HG02642 (cell line): ENCODE measurements at regions not wholly inside any gene's neighbourhood (a gene's known extent, or its start where the extent isn't known, plus 50 kb on each side); places are given as distances from the start of the nearest gene placed in this dataset.
A peak's percentile ranks its signal among the peaks of the same experiment; 100 is the strongest.

ENCODE experiments used
- ATAC-seq: cut with Tn5 transposase; IDR thresholded peaks from one replicate; pipeline ENCODE4 v1.9.1; 2021; ENCODE audit warnings: mild to moderate bottlenecking; ENCODE audit not compliant: unreplicated experiment, poor library complexity

DNA sequence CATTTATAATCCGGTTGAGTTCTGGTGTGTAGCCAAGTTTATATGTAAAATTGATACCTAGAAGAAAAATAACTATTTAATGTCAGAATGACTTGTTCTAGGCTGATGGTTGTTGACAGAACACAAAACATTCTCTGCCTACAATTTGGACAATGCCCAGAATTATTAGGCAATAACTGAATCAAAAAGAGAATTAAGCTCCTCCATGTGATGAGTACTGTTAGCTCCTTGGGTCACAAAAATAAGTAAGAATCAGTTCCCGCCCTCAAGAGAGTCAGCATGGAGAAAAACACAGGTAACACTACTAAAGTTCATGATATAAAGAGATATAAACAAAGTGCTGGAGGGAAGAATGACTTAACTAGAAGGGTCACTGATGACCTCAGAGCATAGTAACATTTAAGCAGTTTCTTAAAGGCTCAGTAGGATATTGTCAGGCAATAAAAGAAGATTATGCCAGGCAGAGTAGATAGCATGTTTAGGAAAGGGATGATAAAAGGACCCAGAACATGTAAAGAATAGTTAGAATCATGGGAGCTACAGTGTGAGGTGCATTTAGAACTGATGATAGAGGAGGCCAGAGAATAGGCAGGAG is 200.5 kb upstream of the ACTBL2 start:
- no peak for ATAC-seq

DNA sequence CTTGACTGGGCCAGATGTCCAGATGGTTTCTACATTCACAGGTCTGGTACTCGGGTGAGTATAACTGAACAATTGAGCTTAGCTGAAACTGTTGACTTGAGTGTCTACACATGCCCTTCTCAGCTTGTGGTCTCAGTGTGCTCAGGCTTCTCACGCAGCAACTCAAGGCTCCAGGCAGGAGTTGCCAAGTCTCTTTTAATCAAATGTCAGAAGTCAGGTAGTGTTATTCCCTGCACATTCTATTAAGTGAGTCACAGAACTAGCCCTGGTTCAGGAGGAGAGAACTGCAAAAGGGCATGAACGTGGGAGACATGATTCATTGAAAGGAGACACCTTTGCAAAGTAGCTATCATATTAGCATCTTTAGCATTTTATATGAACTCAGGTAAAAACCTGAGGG is 199.3 kb upstream of the ACTBL2 start:
- no peak for ATAC-seq

DNA sequence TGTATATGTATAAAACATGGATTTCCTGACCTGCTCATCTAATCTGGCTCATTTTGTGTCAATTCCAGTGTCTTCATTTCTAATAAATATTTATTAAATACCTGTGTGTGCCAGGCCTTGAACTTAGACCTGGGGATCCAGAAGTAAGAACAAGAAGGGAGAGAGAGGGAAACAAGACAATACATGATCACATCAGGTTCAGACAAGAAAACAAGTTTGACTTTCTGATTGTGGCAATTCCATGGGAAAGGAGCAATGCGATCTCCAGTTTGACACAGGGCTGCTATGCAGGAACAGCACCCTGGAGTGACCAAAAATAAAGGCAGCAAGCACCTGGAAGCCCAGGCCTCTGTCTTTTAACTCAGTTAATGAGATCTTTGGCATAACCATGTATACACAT is 198.1 kb upstream of the ACTBL2 start:
- ATAC-seq, result no peak

DNA sequence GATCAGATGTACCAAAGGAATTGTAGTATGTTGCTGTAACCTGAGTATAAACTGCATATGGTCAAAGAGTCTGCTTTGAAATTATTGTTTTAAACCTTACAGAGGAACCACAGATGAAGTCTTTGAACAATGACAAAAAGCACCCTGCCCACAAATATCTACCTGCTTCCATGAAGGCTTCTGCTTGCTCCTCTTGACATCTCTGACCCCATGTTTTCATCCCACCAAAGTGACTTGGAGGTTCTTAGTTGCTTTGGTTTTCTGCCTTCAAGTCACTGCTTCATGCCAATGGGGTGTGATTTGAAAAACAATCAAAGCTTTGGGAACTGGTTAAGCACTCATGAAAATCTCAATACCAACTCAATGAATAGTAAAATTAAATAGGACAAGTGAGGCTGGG is 194.6 kb upstream of the ACTBL2 start:
- no peak for ATAC-seq

DNA sequence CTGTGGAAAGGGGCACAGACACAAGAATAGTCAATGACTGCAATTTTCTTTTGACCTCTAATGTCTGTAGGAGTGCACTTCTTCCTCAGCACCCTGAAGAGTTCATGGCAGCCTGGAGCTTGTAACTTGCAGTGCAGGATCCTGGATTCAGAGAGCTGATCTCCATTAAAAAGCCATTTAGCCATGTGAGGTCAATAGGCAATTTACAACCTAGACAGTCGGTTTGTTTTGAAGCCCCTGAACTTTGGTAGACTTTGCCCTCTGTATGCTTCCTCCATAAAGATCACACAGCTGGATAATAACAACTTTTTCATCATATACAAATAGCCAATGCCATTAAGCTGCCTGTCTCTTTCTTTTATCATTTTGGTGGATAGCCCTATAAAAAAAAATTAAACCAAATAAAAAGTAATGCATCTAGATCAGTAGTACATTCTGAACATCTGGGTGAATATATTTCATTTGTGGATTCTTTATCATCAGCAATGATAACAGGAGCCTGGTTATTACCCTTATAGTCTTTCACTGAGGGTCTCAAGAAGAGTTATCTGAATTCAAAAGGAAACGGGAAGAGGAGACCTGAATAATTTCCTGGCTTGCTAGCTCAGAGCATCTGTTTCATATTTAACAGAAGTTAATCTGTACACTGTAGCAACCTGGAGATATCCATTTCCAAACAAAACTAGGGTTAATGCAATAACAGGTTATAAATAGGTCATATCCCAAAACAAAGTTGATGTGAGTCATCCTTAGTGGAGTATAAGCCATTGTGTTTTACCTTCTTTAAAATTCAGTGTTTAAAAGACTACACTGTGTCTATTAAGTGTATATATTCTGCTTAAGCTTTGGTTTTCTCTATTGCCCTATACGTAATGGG is 193.8 kb upstream of the ACTBL2 start:
- no peak for ATAC-seq

DNA sequence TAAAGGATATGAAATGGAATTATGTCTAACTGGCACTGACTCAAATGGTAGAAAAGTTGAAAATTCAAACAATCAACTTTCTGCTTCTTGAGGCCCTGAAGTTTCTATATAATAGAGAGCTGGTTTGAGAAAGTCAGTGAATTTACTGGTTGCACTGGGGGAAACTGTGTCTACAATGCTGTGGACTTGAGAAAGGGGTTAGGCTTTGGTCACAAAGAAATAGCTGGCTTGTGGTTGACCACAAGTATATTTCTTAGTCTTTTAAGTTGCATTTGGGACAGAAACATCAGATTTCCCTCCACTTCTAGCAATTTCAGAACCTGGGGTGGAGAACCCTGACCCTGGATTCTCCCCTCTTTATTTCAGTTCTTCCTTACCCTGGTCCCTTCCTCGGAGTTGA is 192.6 kb upstream of the ACTBL2 start:
- no peak for ATAC-seq

DNA sequence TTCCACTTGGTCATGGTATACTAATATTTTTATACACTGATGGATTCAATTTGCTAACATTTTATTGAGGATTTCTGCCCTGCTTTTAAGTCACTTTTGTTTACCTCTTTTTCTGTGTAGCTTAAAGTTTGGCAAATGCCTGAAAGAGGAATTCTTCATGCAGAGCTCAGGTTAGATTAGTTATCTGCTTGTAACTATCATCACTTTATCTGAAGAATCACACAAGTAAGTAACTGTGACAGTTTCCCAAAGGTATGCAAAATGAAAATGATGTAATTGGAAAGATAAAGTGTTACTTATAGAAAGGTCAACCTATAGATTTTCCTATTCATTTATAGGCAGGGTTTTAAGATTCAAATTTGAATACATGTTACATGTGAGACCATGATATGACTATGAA is 188.8 kb upstream of the ACTBL2 start:
- ATAC-seq, result no peak

DNA sequence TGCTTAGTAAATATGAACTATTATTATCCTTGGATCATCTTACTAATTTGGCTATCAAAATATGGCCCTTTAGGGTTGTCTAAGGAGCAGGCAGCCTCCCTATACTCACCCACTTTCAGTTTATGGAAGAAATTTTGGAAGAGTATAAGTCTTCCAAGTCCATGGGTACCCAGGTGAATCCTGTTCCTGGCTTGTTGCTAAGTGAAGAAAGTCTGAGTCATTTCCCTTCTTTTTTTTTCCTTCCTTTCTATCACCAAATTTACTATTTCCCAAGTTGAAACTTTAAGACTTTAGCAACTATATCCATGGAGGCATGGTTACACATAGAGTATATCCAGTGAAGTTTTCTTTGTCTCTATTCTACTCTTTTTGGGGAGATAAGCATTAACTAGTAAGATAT is 184.0 kb upstream of the ACTBL2 start:
- no peak for ATAC-seq

DNA sequence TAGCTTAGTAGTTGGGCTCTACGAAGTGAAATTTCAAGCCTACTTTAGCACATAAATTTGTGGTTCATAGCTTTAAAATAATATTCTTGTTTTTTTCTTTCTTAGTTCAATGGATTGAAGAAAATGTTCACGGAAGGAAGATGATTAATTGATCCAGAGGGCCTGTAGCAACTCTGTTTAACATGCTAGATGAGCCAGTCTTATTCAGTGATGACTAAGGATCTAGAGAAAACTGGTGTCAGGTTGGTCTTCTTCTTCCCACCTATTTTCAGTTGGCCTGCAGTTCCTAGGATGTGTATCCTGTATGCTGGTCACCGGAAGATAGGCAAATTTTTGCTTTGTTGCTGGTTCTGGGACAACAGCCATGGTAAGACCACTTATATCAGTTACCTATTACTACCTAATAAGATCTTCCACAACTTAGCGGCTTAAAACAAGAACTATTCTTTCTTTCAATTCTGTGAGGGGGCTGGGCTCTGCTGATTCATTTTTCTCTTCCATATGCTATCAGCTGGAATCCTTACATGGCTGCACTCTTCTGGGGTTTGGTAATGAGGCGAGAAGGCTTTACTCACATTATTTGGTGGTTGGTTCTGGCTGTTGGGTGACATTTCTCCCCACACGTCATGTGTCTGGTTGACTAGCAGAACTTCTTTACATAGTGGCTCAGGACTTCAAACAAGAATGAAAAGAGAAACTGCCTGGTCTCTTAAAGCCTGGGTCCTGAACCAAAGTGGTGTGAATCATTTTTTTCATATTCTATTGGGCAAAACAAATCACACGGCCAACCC is 182.7 kb upstream of the ACTBL2 start:
- ATAC-seq, result no peak

DNA sequence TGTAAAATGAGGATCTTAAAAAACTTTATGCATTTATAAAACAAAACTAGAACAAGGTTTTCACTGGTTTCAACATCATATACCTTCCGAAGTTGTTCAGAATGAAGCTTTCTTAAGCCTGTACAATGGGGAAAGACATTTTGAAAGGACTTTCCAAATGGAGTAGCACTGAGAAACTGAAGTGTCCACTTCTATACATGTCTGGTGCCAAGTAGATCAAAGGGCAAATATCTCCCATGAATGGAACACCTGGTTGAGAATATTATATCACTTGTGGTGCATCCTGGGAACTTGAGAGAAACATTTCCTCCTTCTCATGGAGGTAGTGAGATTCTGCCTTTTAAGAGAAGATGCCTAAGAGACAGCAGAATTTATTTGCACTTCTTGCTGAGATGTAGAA is 182.1 kb upstream of the ACTBL2 start:
- no peak for ATAC-seq

DNA sequence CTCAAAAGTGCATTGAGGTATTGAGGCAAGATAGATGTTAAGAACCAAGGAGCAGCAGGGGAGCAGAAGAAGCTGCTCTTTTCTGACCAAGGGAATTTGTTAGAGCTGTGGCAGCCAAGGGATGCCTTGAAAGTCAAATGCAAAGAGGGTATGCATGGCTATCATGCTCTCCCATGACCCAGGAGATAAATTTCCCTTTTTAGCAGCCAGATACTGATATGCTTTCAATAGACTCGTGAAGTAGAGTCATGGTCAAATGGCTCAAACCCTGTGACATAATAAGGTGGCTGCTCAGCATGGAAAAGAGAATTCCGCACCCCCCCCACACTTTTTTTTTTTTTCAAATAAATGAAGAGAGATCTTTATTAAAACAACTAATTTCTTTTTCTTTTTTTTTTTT is 180.9 kb upstream of the ACTBL2 start:
- no peak for ATAC-seq

DNA sequence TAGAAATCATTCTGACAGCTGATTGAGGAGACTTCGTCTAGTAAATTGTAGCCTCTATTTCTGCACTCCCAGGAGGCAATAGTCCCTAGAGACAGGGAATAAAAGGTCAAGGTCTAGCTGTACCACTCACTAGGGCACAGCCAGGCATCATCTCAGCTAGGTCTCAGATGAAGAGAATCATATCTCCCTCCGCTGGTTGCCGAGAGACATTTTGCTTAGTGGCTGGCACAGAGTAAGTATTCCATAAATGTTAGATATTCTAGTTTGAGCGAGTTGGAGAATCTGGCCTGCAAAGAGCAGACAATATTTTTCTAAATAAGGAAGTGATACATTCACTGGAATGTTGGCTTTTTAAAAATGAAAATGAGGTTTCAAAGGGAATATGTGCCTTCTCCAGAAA is 180.4 kb upstream of the ACTBL2 start:
- no peak for ATAC-seq

DNA sequence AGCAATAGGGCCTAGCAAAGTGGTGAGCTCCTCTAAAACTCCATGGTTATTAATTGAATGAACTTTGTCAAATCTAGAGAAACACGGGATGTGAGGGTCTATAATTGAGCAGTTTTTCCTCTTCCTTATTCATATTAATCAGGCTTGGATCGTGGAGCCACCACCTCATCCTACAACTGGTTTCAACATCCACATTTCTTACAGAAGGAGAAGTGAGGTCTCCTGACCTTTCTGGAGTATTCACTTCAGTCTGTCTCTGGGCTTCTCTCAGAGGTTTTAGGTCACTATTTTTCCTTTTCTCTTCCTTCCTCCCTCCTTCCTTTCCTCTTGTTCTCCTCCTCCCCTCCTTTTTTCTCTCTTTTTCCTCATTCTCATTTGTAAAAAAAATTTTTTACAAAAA is 177.3 kb upstream of the ACTBL2 start:
- ATAC-seq, result no peak

DNA sequence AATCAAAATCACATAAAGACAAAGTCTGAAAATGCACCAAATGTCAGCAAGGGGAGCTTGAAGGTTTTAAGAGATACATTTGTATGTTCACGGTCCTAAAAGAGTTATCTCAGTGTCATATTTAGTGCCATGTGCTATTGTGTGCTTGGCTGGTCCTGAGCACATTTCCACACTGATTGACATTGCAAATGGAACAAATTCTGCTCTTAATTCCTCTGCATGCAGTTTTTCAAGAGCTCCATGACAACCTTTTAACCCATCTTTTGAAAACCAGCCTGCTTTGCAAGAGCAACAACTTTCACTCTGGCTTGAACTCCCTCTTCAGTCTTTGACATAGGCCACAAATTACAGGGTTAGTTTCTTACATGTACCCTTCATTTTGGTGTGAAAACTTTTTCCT is 175.4 kb upstream of the ACTBL2 start:
- ATAC-seq, result no peak

DNA sequence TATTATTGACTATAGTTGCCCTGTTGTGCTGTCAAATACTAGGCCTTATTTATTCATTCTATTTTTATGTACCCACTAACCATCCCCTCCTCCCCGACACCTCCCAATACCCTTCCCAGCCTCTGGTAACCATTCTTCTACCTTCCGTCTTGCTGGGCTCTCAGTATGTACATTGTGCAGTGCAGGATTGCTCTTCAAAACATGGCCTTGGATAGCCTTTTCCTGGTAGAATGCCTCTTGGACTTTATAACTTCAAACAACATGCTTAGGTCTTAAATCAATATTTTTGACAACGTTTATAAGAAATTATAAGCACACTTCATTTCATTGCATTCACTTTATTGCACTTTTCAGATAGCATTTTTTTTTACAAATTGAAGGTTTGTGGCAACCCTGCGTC is 172.6 kb upstream of the ACTBL2 start:
- ATAC-seq, result no peak

DNA sequence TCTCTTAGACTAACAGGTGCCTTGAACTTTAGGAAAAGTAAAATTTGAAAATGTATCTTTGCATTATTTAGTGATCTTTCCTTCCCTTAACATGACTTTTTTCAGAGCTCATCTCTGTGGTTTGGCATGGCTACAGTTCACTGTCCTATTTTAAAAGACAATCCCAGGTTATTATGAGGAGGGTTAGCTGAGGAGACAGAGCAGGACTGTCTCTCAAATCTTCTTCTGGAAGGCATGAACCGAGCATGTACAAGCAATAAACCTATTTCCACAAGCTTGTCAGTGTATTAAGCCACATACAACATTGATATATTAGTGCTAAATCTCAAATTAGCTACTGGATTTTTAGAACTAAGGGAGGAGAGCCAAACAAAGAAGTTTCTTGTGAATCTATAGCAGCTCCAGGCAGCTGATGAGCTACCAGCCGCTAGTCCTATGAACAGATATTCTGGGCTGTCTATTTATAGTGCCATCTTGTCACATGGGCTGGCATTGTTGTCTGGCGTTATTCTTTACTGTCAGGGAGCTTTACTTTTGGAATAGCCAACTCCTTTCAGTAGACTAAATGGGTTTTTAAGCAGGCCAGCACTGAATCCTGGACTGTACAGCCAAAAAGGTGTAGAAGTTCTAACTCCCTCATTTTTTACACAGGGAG is 171.2 kb upstream of the ACTBL2 start:
- ATAC-seq, result no peak

DNA sequence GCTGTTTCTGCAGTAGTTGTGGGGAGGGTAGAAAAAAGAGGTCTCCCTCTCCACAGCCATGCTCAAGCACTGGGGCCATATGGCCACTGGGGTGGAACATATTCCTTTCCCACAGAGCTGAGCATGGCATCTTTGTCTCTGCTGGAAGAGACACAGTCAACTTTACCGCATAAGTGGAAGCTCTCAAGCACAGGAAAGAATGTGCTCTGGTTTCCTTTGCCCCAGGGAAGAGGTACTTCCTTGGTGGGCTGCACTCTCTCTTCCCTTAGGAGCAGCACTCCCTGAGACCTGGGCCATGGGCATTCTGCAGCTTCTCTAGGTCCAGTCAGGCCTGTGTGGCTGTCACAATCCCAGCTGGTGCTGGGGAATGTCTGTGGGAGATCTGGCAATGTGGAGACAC is 168.5 kb upstream of the ACTBL2 start:
- ATAC-seq, result no peak

DNA sequence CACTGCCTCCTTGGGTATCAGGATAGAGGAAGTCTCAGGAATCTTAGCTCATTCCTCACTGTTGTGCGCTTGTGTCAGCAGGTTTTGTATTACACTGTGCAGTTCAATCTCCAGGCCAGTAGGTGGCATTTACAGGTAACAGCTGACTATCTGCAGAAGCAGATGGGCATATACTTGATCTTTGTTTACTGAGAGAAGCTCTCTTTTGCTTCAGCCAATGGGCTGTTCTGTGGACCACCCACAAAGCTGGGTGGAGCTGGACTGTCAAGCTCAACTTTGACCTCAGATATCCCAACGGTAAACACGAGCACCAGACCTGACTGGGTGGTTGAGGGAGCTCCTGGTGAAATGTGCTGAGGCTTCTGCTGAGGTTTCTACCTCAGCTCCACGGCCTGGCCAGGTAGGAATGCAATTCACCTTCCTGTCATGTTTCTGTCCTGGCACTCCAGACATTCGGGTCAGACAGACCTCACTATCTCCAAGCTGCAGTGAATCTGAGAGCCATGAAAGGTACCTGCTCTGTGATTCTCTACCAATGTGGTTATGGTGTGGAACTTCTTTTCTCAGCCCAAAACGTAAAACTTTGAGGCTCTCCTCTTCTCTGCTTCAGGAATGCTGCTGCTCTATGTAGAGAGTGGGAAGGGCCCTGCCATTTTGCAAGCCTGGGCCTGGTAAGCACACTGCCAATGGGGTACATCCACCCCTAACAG is 167.9 kb upstream of the ACTBL2 start:
- peak; percentile 98 for ATAC-seq

DNA sequence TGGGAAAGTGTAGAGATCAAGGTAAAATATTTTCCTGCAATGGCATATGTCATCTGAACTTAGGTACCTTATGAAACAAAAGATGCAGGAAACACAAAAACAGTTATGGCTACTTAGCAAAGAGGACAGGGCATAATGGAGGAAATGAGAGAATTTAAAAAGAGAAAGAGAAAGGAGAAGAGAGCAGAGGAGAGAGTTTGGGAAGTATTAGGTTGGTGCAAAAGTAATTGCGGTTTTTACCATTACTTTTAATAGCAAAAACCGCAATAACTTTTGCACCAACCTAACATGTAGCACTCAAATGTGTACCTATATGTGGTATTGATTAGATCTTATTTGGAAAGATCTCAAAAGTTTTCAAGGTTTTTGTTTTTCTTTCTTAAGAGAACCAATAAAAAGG is 160.1 kb upstream of the ACTBL2 start:
- ATAC-seq, result no peak

DNA sequence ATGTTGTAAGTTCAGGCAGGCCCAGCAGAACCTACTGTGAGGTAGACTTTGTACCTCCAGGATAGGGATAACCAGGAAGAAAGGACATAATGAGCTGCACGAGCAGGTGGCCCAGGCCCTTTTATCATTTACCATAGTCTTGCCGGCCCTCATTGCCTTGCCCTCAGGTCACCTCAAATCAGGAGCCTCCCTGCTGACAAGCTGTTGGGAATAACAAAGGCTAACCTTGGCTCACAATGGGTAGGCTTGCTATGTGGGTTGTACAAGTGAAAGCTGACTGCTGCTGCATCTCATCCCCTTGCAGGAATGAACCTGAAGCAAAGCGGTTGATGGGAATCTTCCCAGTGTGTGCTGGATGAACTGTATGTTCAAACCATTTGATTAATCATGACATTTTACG is 159.5 kb upstream of the ACTBL2 start:
- ATAC-seq, result no peak
